ENCODE measurements at regions not wholly inside any gene's neighbourhood (a gene's known extent, or its start where the extent isn't known, plus 50 kb on each side); places are given as distances from the start of the nearest gene placed in this dataset.

GRCh38 chr5:114636271-114636670 lies 274.4 kb downstream of the KCNN2 start:
- Mint-ChIP-seq H3K4me1 (ENCODE audit: low read depth) (no peaks in the 10 kb centered on the region), H3K9me3 (peaks cover 36% of the 10 kb centered on the region), H3K4me3 (no peak overlapping the region), H3K36me3 (ENCODE audit: low read depth) (no peaks in the 10 kb centered on the region), H3K27me3 (no peaks in the 10 kb centered on the region), H3K27ac (no peak overlapping the region)
- intact Hi-C loops (cut with micrococcal nuclease), result no loop called here

GRCh38 chr5:114634967-114635901 lies 273.4 kb downstream of the KCNN2 start:
- H3K4me1 Mint-ChIP-seq (ENCODE audit: low read depth), result no peaks in the 10 kb centered on the region
- no peak overlapping the region for H3K27ac Mint-ChIP-seq
- H3K36me3 Mint-ChIP-seq (ENCODE audit: low read depth), result no peaks in the 10 kb centered on the region
- H3K27me3 Mint-ChIP-seq, result no peaks in the 10 kb centered on the region
- H3K4me3 Mint-ChIP-seq, result no peak overlapping the region
- H3K9me3 Mint-ChIP-seq, result peaks cover 27% of the 10 kb centered on the region
- intact Hi-C loops (cut with micrococcal nuclease), result no loop called here

DNA sequence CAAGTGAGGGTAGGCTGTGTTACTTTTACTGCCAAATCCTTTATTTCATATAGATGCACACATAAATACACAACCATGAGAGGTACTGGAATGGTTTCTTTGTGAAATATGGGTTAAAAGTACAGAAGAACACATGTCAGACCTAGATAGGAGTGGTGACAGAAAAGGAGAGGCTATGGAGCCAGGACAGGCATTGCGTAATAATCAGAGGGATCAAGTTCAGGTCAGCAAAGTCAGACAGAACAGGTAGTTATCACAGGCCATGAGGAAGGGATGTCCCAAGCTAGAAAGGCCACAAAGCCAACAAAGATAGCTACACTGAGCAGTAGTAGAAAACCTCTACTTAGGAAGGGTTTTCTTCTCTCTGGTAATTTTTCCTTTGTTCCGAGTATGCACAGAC lies 272.6 kb downstream of the KCNN2 start:
- no peak overlapping the region for H3K4me3 Mint-ChIP-seq
- no peaks in the 10 kb centered on the region for H3K4me1 Mint-ChIP-seq (ENCODE audit: low read depth)
- H3K27me3 Mint-ChIP-seq, result no peaks in the 10 kb centered on the region

DNA sequence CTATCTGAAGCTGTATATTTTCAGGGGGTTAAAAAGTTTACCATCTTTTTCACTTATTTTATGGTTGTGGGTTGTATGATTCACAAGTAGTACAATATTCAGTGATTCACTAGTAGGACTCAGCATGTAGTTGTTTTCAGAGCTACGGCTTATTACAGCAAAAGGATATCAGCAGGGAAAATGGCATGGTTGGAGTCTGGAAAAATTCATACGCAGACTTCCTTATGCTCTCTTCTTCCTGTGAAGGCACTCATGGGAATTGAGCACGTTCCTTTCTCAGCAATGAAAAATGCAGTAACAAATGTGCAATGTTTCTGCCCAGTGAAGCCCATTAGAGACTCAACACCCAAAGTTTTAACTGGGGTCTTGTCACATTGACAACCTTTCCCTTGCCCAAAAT lies 250.5 kb downstream of the KCNN2 start:
- no peaks in the 10 kb centered on the region for H3K27me3 Mint-ChIP-seq
- intact Hi-C loops (cut with micrococcal nuclease), result no loop called here
- H3K9me3 Mint-ChIP-seq, result peaks cover 46% of the 10 kb centered on the region
- no peaks in the 10 kb centered on the region for H3K36me3 Mint-ChIP-seq (ENCODE audit: low read depth)
- no peak overlapping the region for H3K27ac Mint-ChIP-seq
- no peak overlapping the region for H3K4me3 Mint-ChIP-seq
- H3K4me1 Mint-ChIP-seq (ENCODE audit: low read depth), result no peaks in the 10 kb centered on the region

More for the DNA sequence above, 272.6 kb downstream of the KCNN2 start:
- H3K36me3 Mint-ChIP-seq (ENCODE audit: low read depth), result no peaks in the 10 kb centered on the region
- intact Hi-C loops (cut with micrococcal nuclease), result no loop called here
- no peak overlapping the region for H3K27ac Mint-ChIP-seq
- H3K9me3 Mint-ChIP-seq, result peaks cover 22% of the 10 kb centered on the region

GRCh38 chr5:114581136-114581535 lies 219.3 kb downstream of the KCNN2 start:
- Mint-ChIP-seq H3K36me3 (ENCODE audit: low read depth) (no peaks in the 10 kb centered on the region), H3K4me1 (ENCODE audit: low read depth) (no peaks in the 10 kb centered on the region), H3K9me3 (peaks cover 38% of the 10 kb centered on the region), H3K27ac (no peak overlapping the region), H3K4me3 (no peak overlapping the region), H3K27me3 (no peaks in the 10 kb centered on the region)
- intact Hi-C loops (cut with micrococcal nuclease), result no loop called here

DNA sequence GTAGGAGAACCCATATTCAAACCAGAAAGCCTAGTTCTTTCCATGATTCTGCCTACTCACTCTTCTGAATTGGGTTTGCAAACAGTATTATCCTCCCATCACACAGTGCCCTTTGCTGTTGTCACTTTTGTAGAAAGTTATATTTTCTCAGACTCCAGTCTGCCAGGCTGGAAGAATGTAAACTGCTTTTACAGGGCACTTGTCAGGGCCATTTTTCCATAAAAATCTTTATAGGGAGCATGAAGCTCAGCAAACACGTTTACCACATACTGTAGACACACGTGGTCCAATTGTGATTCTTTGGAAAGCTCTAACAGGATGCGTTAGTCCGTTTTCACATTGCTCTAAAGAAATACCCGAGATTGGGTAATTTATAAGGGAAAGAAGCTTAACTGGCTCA lies 204.0 kb downstream of the KCNN2 start:
- Mint-ChIP-seq H3K27ac (no peak overlapping the region), H3K9me3 (peaks cover 30% of the 10 kb centered on the region), H3K4me1 (ENCODE audit: low read depth) (no peaks in the 10 kb centered on the region), H3K36me3 (ENCODE audit: low read depth) (no peaks in the 10 kb centered on the region), H3K4me3 (no peak overlapping the region), H3K27me3 (no peaks in the 10 kb centered on the region)
- intact Hi-C loops (cut with micrococcal nuclease), result no loop called here

DNA sequence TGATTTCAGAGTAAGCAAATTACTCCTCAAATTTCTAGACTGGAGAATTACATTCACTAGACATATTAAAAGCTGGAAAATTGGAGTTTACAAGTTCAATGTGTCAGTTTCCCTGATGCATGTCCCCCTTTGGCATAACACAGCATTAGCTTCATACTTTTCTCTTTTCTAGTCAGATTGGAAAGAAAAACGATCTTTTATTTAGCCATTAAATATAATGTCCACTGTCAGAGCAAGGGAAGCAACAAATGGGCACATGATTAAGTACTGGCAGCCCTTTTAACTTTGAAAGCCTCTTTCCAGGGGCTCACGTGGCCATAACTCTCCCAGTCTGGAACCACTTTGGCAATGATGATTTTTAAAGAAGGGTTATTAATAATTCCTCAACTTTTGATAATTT lies 203.3 kb downstream of the KCNN2 start:
- H3K36me3 Mint-ChIP-seq (ENCODE audit: low read depth), result no peaks in the 10 kb centered on the region
- no peak overlapping the region for H3K27ac Mint-ChIP-seq
- no peak overlapping the region for H3K4me3 Mint-ChIP-seq
- intact Hi-C loops (cut with micrococcal nuclease), result no loop called here
- H3K27me3 Mint-ChIP-seq, result no peaks in the 10 kb centered on the region
- H3K4me1 Mint-ChIP-seq (ENCODE audit: low read depth), result no peaks in the 10 kb centered on the region
- peaks cover 26% of the 10 kb centered on the region for H3K9me3 Mint-ChIP-seq

- no peaks in the 10 kb centered on the region for H3K4me1 Mint-ChIP-seq (ENCODE audit: low read depth)
- intact Hi-C loops (cut with micrococcal nuclease), result no loop called here
- peaks cover under 1% of the 10 kb centered on the region for H3K9me3 Mint-ChIP-seq
- H3K36me3 Mint-ChIP-seq (ENCODE audit: low read depth), result no peaks in the 10 kb centered on the region
- H3K4me3 Mint-ChIP-seq, result no peak overlapping the region
- no peaks in the 10 kb centered on the region for H3K27me3 Mint-ChIP-seq
- no peak overlapping the region for H3K27ac Mint-ChIP-seq
Observed at GRCh38 chr5:114561415-114561814, 199.5 kb downstream of the KCNN2 start.
